RKO (cell line): ENCODE measurements at regions not wholly inside any gene's neighbourhood (a gene's known extent, or its start where the extent isn't known, plus 50 kb on each side); places are given as distances from the start of the nearest gene placed in this dataset.

Source experiments
- DNase-seq: peaks from one replicate; pipeline ENCODE4 v3.0.0-alpha.2; 2016; ENCODE audit warnings: low spot score

GRCh38 chr9:115367780-115368525 lies 250.0 kb upstream of the TNC start:
- no peak for DNase-seq

- no peak for DNase-seq
Observed at GRCh38 chr9:115369322-115369957, 251.5 kb upstream of the TNC start.

- peak; percentile 95 for DNase-seq
Observed at GRCh38 chr9:115373000-115373709, 255.2 kb upstream of the TNC start.

- DNase-seq: no peak
Observed at GRCh38 chr9:115373710-115374045, 255.7 kb upstream of the TNC start.

GRCh38 chr9:115374724-115375268 lies 256.8 kb upstream of the TNC start:
- DNase-seq: no peak

GRCh38 chr9:115378241-115378640 lies 260.3 kb upstream of the TNC start:
- DNase-seq: no peak

- DNase-seq: no peak
Observed at GRCh38 chr9:115378758-115379157, 260.8 kb upstream of the TNC start.

- no peak for DNase-seq
Observed at GRCh38 chr9:115379719-115380118, 261.8 kb upstream of the TNC start.

GRCh38 chr9:115382865-115383264 lies 264.9 kb upstream of the TNC start:
- no peak for DNase-seq

- DNase-seq: no peak
Observed at GRCh38 chr9:115385383-115386122, 267.6 kb upstream of the TNC start.

- DNase-seq: no peak
Observed at GRCh38 chr9:115386963-115387770, 269.2 kb upstream of the TNC start.

- DNase-seq: no peak
Observed at GRCh38 chr9:115391168-115391825, 273.3 kb upstream of the TNC start.

GRCh38 chr9:115393976-115394775 lies 276.2 kb upstream of the TNC start:
- no peak for DNase-seq

- DNase-seq: no peak
Observed at GRCh38 chr9:115395511-115396021, 277.6 kb upstream of the TNC start.

- no peak for DNase-seq
Observed at GRCh38 chr9:115396071-115396529, 278.1 kb upstream of the TNC start.

GRCh38 chr9:115397591-115398312 lies 279.8 kb upstream of the TNC start:
- DNase-seq: no peak

GRCh38 chr9:115398313-115398650 lies 280.3 kb upstream of the TNC start:
- no peak for DNase-seq

- DNase-seq: no peak
Observed at GRCh38 chr9:115398996-115399395, 281.0 kb upstream of the TNC start.

- no peak for DNase-seq
Observed at GRCh38 chr9:115400796-115401195, 282.8 kb upstream of the TNC start.
